ENCODE measurements at regions not wholly inside any gene's neighbourhood (a gene's known extent, or its start where the extent isn't known, plus 50 kb on each side); places are given as distances from the start of the nearest gene placed in this dataset.

- no peak overlapping the region for H3K4me3 ChIP-seq (ENCODE audit: low read length)
- no peaks in the 10 kb centered on the region for H3K36me3 ChIP-seq (ENCODE audit: insufficient read depth, low read depth, low read length)
- H3K9me3 ChIP-seq (ENCODE audit: insufficient read depth, low read depth, low read length), result no peaks in the 10 kb centered on the region
- H3K27ac ChIP-seq (ENCODE audit: low read length), result no peak overlapping the region
- H3K9ac ChIP-seq (ENCODE audit: low read depth, low read length), result no peak overlapping the region
- H3K4me1 ChIP-seq (ENCODE audit: insufficient read depth, low read length), result no peaks in the 10 kb centered on the region
- no peaks in the 10 kb centered on the region for H3K27me3 ChIP-seq (ENCODE audit: insufficient read depth, low read length)
These were observed 973.8 kb upstream of the SLC35B3 start for GRCh38 chr6:9409126-9409525.

- H3K27ac ChIP-seq (ENCODE audit: low read length), result no peak overlapping the region
These were observed 973.2 kb upstream of the SLC35B3 start for GRCh38 chr6:9408402-9409117.

GRCh38 chr6:9405825-9406224 is 970.5 kb upstream of the SLC35B3 start:
- Histone ChIP-seq H3K9me3 (ENCODE audit: insufficient read depth, low read depth, low read length) (no peaks in the 10 kb centered on the region), H3K4me3 (ENCODE audit: low read length) (no peak overlapping the region), H3K36me3 (ENCODE audit: insufficient read depth, low read depth, low read length) (no peaks in the 10 kb centered on the region), H3K9ac (ENCODE audit: low read depth, low read length) (no peak overlapping the region), H3K4me1 (ENCODE audit: insufficient read depth, low read length) (no peaks in the 10 kb centered on the region; the same call in 1 of the 2 replicates), H3K27me3 (ENCODE audit: insufficient read depth, low read length) (no peaks in the 10 kb centered on the region), H3K27ac (ENCODE audit: low read length) (no peak overlapping the region)

More at GRCh38 chr6:9408402-9409117, 973.2 kb upstream of the SLC35B3 start:
- Histone ChIP-seq H3K27me3 (ENCODE audit: insufficient read depth, low read length) (no peaks in the 10 kb centered on the region), H3K4me3 (ENCODE audit: low read length) (no peak overlapping the region), H3K9ac (ENCODE audit: low read depth, low read length) (no peak overlapping the region), H3K36me3 (ENCODE audit: insufficient read depth, low read depth, low read length) (no peaks in the 10 kb centered on the region), H3K9me3 (ENCODE audit: insufficient read depth, low read depth, low read length) (no peaks in the 10 kb centered on the region), H3K4me1 (ENCODE audit: insufficient read depth, low read length) (no peaks in the 10 kb centered on the region)

- Histone ChIP-seq H3K9ac (ENCODE audit: low read depth, low read length) (no peak overlapping the region), H3K27ac (ENCODE audit: low read length) (no peak overlapping the region)
These were observed 970.0 kb upstream of the SLC35B3 start for GRCh38 chr6:9405369-9405768.

GRCh38 chr6:9404351-9405146 is 969.2 kb upstream of the SLC35B3 start:
- no peak overlapping the region for H3K27ac ChIP-seq (ENCODE audit: low read length)
- H3K4me1 ChIP-seq (ENCODE audit: insufficient read depth, low read length), result no peaks in the 10 kb centered on the region; the same call in 1 of the 2 replicates
- H3K4me3 ChIP-seq (ENCODE audit: low read length), result no peak overlapping the region
- no peaks in the 10 kb centered on the region for H3K36me3 ChIP-seq (ENCODE audit: insufficient read depth, low read depth, low read length)
- no peaks in the 10 kb centered on the region for H3K27me3 ChIP-seq (ENCODE audit: insufficient read depth, low read length)
- no peaks in the 10 kb centered on the region for H3K9me3 ChIP-seq (ENCODE audit: insufficient read depth, low read depth, low read length)
- no peak overlapping the region for H3K9ac ChIP-seq (ENCODE audit: low read depth, low read length)

More at GRCh38 chr6:9405369-9405768, 970.0 kb upstream of the SLC35B3 start:
- Histone ChIP-seq H3K4me3 (ENCODE audit: low read length) (no peak overlapping the region), H3K4me1 (ENCODE audit: insufficient read depth, low read length) (no peaks in the 10 kb centered on the region; the same call in 1 of the 2 replicates), H3K36me3 (ENCODE audit: insufficient read depth, low read depth, low read length) (no peaks in the 10 kb centered on the region), H3K27me3 (ENCODE audit: insufficient read depth, low read length) (no peaks in the 10 kb centered on the region), H3K9me3 (ENCODE audit: insufficient read depth, low read depth, low read length) (no peaks in the 10 kb centered on the region)

- H3K9ac ChIP-seq (ENCODE audit: low read depth, low read length), result no peak overlapping the region
- no peaks in the 10 kb centered on the region for H3K27me3 ChIP-seq (ENCODE audit: insufficient read depth, low read length)
- no peaks in the 10 kb centered on the region; the same call in 1 of the 2 replicates for H3K4me1 ChIP-seq (ENCODE audit: insufficient read depth, low read length)
- no peak overlapping the region for H3K4me3 ChIP-seq (ENCODE audit: low read length)
- no peaks in the 10 kb centered on the region for H3K9me3 ChIP-seq (ENCODE audit: insufficient read depth, low read depth, low read length)
- H3K36me3 ChIP-seq (ENCODE audit: insufficient read depth, low read depth, low read length), result no peaks in the 10 kb centered on the region
- no peak overlapping the region for H3K27ac ChIP-seq (ENCODE audit: low read length)
These were observed 968.4 kb upstream of the SLC35B3 start for GRCh38 chr6:9403736-9404135.

GRCh38 chr6:9401960-9402359 is 966.6 kb upstream of the SLC35B3 start:
- H3K4me1 ChIP-seq (ENCODE audit: insufficient read depth, low read length), result no peaks in the 10 kb centered on the region; the same call in 1 of the 2 replicates
- no peaks in the 10 kb centered on the region for H3K36me3 ChIP-seq (ENCODE audit: insufficient read depth, low read depth, low read length)
- no peak overlapping the region for H3K4me3 ChIP-seq (ENCODE audit: low read length)
- H3K27ac ChIP-seq (ENCODE audit: low read length), result no peak overlapping the region
- no peaks in the 10 kb centered on the region for H3K27me3 ChIP-seq (ENCODE audit: insufficient read depth, low read length)
- no peak overlapping the region for H3K9ac ChIP-seq (ENCODE audit: low read depth, low read length)
- no peaks in the 10 kb centered on the region for H3K9me3 ChIP-seq (ENCODE audit: insufficient read depth, low read depth, low read length)

GRCh38 chr6:9399916-9400315 is 964.6 kb upstream of the SLC35B3 start:
- Histone ChIP-seq H3K4me1 (ENCODE audit: insufficient read depth, low read length) (no peaks in the 10 kb centered on the region; the same call in 1 of the 2 replicates), H3K27ac (ENCODE audit: low read length) (no peak overlapping the region), H3K9me3 (ENCODE audit: insufficient read depth, low read depth, low read length) (no peaks in the 10 kb centered on the region), H3K9ac (ENCODE audit: low read depth, low read length) (no peak overlapping the region), H3K36me3 (ENCODE audit: insufficient read depth, low read depth, low read length) (no peaks in the 10 kb centered on the region), H3K27me3 (ENCODE audit: insufficient read depth, low read length) (no peaks in the 10 kb centered on the region), H3K4me3 (ENCODE audit: low read length) (no peak overlapping the region)

GRCh38 chr6:9398767-9399373 is 963.5 kb upstream of the SLC35B3 start:
- no peaks in the 10 kb centered on the region for H3K27me3 ChIP-seq (ENCODE audit: insufficient read depth, low read length)
- H3K9ac ChIP-seq (ENCODE audit: low read depth, low read length), result no peak overlapping the region
- H3K36me3 ChIP-seq (ENCODE audit: insufficient read depth, low read depth, low read length), result no peaks in the 10 kb centered on the region
- no peak overlapping the region for H3K27ac ChIP-seq (ENCODE audit: low read length)
- H3K4me3 ChIP-seq (ENCODE audit: low read length), result no peak overlapping the region
- H3K9me3 ChIP-seq (ENCODE audit: insufficient read depth, low read depth, low read length), result no peaks in the 10 kb centered on the region
- H3K4me1 ChIP-seq (ENCODE audit: insufficient read depth, low read length), result no peaks in the 10 kb centered on the region; the same call in 1 of the 2 replicates

- H3K4me1 ChIP-seq (ENCODE audit: insufficient read depth, low read length), result no peaks in the 10 kb centered on the region; the same call in 1 of the 2 replicates
- H3K27ac ChIP-seq (ENCODE audit: low read length), result no peak overlapping the region
- H3K36me3 ChIP-seq (ENCODE audit: insufficient read depth, low read depth, low read length), result no peaks in the 10 kb centered on the region
- no peaks in the 10 kb centered on the region for H3K9me3 ChIP-seq (ENCODE audit: insufficient read depth, low read depth, low read length)
- H3K4me3 ChIP-seq (ENCODE audit: low read length), result no peak overlapping the region
- no peak overlapping the region for H3K9ac ChIP-seq (ENCODE audit: low read depth, low read length)
- H3K27me3 ChIP-seq (ENCODE audit: insufficient read depth, low read length), result no peaks in the 10 kb centered on the region
These were observed 962.9 kb upstream of the SLC35B3 start for GRCh38 chr6:9398071-9398766.

GRCh38 chr6:9388596-9388995 is 953.3 kb upstream of the SLC35B3 start:
- Histone ChIP-seq H3K27me3 (ENCODE audit: insufficient read depth, low read length) (no peaks in the 10 kb centered on the region), H3K4me1 (ENCODE audit: insufficient read depth, low read length) (no peaks in the 10 kb centered on the region), H3K9ac (ENCODE audit: low read depth, low read length) (no peak overlapping the region), H3K36me3 (ENCODE audit: insufficient read depth, low read depth, low read length) (no peaks in the 10 kb centered on the region), H3K9me3 (ENCODE audit: insufficient read depth, low read depth, low read length) (no peaks in the 10 kb centered on the region), H3K4me3 (ENCODE audit: low read length) (no peak overlapping the region), H3K27ac (ENCODE audit: low read length) (no peak overlapping the region)
